ENCODE measurements at regions not wholly inside any gene's neighbourhood (a gene's known extent, or its start where the extent isn't known, plus 50 kb on each side); places are given as distances from the start of the nearest gene placed in this dataset.

GRCh38 chr6:149231778-149232177, 85.7 kb upstream of the TAB2 start:
- TF ChIP-seq CTCF (IDR thresholded peaks at IDR 0.05) = no peak
- TF ChIP-seq POLR2A (IDR thresholded peaks at IDR 0.05) = no peak
